ENCODE measurements at regions not wholly inside any gene's neighbourhood (a gene's known extent, or its start where the extent isn't known, plus 50 kb on each side); places are given as distances from the start of the nearest gene placed in this dataset.

GRCh38 chr2:187708272-187708671 is 154.0 kb upstream of the TFPI start:
- Histone ChIP-seq H4K20me1 (replicated peaks; ENCODE audit: insufficient read depth) (no peaks in the 10 kb centered on the region), H3K36me3 (ENCODE audit: insufficient read depth) (no peaks in the 10 kb centered on the region), H3F3A (replicated peaks; ENCODE audit: low read depth) (no peaks in the 10 kb centered on the region), H3K4me3 (no peak overlapping the region), H3K4me2 (no peak overlapping the region), H3K79me2 (replicated peaks; ENCODE audit: insufficient read depth) (no peaks in the 10 kb centered on the region), H3K27me3 (ENCODE audit: insufficient read depth) (no peaks in the 10 kb centered on the region), H3K4me1 (ENCODE audit: insufficient read depth) (peaks cover 21% of the 10 kb centered on the region), H2AFZ (no peak overlapping the region), H3K27ac (ENCODE audit: low read depth) (no peak overlapping the region), H3K9me2 (ENCODE audit: insufficient read depth) (no peaks in the 10 kb centered on the region)
- H3K27me3 Mint-ChIP-seq (ENCODE audit: insufficient read depth, low read depth, poor library complexity): no peaks in the 10 kb centered on the region
- H3K4me3 Mint-ChIP-seq: no peak overlapping the region
- peaks cover 7% of the 10 kb centered on the region; the same call in 2 of the 3 replicates for H3K36me3 Mint-ChIP-seq (ENCODE audit: low read depth)
- H3K4me1 Mint-ChIP-seq: peaks cover 8% of the 10 kb centered on the region; the same call in 2 of the 3 replicates
- H3K9me3 Mint-ChIP-seq: peaks cover 7% of the 10 kb centered on the region; the same call in 2 of the 3 replicates
- ATAC-seq: no peak
- no peak for DNase-seq (ENCODE audit: low spot score)
- TF ChIP-seq POLR2AphosphoS5 (IDR thresholded peaks at IDR 0.05; ENCODE audit: low read depth) (no peak), STAT1 (IDR thresholded peaks at IDR 0.05; ENCODE audit: unreplicated experiment) (no peak), ZNF114 (CRISPR knock-in tag; IDR thresholded peaks at IDR 0.05) (no peak), JUNB (IDR thresholded peaks at IDR 0.05; ENCODE audit: unreplicated experiment) (no peak), EZH2 (IDR thresholded peaks at IDR 0.05; ENCODE audit: low read depth, unreplicated experiment) (no peak)
- H3K27ac Mint-ChIP-seq: no peak overlapping the region

- no peak overlapping the region for H3K4me2 ChIP-seq
- H3K27me3 ChIP-seq (ENCODE audit: insufficient read depth): no peaks in the 10 kb centered on the region
- Mint-ChIP-seq H3K4me1 (peaks cover 4% of the 10 kb centered on the region; the same call in 2 of the 3 replicates), H3K4me3 (no peak overlapping the region), H3K27ac (no peak overlapping the region), H3K27me3 (ENCODE audit: insufficient read depth, low read depth, poor library complexity) (no peaks in the 10 kb centered on the region), H3K9me3 (no peaks in the 10 kb centered on the region), H3K36me3 (ENCODE audit: low read depth) (no peaks in the 10 kb centered on the region; the same call in 2 of the 3 replicates)
- ATAC-seq (no peak), DNase-seq (ENCODE audit: low spot score) (no peak)
- H3K4me1 ChIP-seq (ENCODE audit: insufficient read depth): peaks cover 20% of the 10 kb centered on the region
- H3K9me2 ChIP-seq (ENCODE audit: insufficient read depth): no peaks in the 10 kb centered on the region
- no peaks in the 10 kb centered on the region for H4K20me1 ChIP-seq (replicated peaks; ENCODE audit: insufficient read depth)
- no peak overlapping the region for H3K4me3 ChIP-seq
- no peak overlapping the region for H2AFZ ChIP-seq
- H3F3A ChIP-seq (replicated peaks; ENCODE audit: low read depth): no peaks in the 10 kb centered on the region
- no peak overlapping the region for H3K27ac ChIP-seq (ENCODE audit: low read depth)
- H3K79me2 ChIP-seq (replicated peaks; ENCODE audit: insufficient read depth): no peaks in the 10 kb centered on the region
- H3K36me3 ChIP-seq (ENCODE audit: insufficient read depth): no peaks in the 10 kb centered on the region
- TF ChIP-seq NANOG (IDR thresholded peaks at IDR 0.05; ENCODE audit: borderline replicate concordance) (no peak), POLR2AphosphoS5 (IDR thresholded peaks at IDR 0.05; ENCODE audit: low read depth) (no peak), JUNB (IDR thresholded peaks at IDR 0.05; ENCODE audit: unreplicated experiment) (no peak), CREB1 (CRISPR knock-in tag; IDR thresholded peaks at IDR 0.05; ENCODE audit: low read depth) (no peak), ZNF462 (CRISPR knock-in tag; IDR thresholded peaks at IDR 0.05) (no peak), REST (IDR thresholded peaks at IDR 0.05; ENCODE audit: unreplicated experiment) (no peak), CTCF (conservative IDR thresholded peaks at IDR 0.05; ENCODE audit: low read depth in 2 of 2) (no peak), EZH2phosphoT487 (IDR thresholded peaks at IDR 0.05; ENCODE audit: unreplicated experiment) (no peak), EZH2 (IDR thresholded peaks at IDR 0.05; ENCODE audit: low read depth, unreplicated experiment) (no peak)
Observed at GRCh38 chr2:187709065-187709464, 154.8 kb upstream of the TFPI start.
